ENCODE measurements at regions not wholly inside any gene's neighbourhood (a gene's known extent, or its start where the extent isn't known, plus 50 kb on each side); places are given as distances from the start of the nearest gene placed in this dataset.

DNA sequence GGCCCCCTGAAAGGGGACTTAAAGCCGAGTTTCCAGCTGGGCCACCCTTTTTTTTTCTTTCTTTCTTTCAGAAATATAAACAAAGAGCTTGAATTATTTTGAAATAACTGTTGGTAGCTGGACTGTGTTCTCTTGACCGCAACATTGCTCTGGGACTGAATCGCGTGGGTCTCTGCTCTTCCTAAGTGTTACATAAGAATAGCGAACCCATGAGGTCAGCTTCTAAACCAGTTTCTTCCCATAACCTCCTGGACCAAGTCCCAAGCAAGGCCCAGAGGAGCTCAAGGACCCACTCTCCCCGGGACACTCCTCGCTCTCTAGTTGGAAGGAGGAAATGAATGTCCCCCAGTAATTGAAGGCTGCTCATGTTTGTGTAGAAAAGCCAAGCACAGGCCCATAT is 91.1 kb downstream of the CXCL12 start:
- TF ChIP-seq SIN3A (IDR thresholded peaks at IDR 0.05; ENCODE audit: low read depth) (no peak), POLR2AphosphoS5 (IDR thresholded peaks at IDR 0.05; ENCODE audit: low read depth, low read length) (no peak), CTCF (IDR thresholded peaks at IDR 0.05 in 2 of 3, conservative IDR thresholded peaks at IDR 0.05 in 1 of 3; ENCODE audit: borderline replicate concordance in 1 of 3, insufficient read depth in 1 of 3, low read depth in 2 of 3, low read length in 2 of 3) (no peak), MAX (IDR thresholded peaks at IDR 0.05) (no peak)

Data from HCT116 (cell line).